Thymus (tissue), 11 donors: ENCODE measurements at regions not wholly inside any gene's neighbourhood (a gene's known extent, or its start where the extent isn't known, plus 50 kb on each side); places are given as distances from the start of the nearest gene placed in this dataset.

Experiments
- DNase-seq, 9 donors: peaks; one replicate each; pipeline ENCODE4 v3.0.0-alpha.2; 2013; ENCODE audit warnings: low spot score in 9 of 9, low read depth in 6 of 9, missing footprints in 1 of 9
- H3K27ac ChIP-seq, 2 donors: one replicate each; pipeline ENCODE4 v1.5.1; 2013; ENCODE audit warnings: control low read depth in 1 of 2, low read depth in 1 of 2, low read length in 1 of 2, mild to moderate bottlenecking in 1 of 2, moderate library complexity in 1 of 2
- H3K27me3 ChIP-seq, 2 donors: one replicate each; pipeline ENCODE4 v1.5.1; 2013; ENCODE audit warnings: low read length in 1 of 2; ENCODE audit not compliant: control insufficient read depth in 2 of 2, insufficient read depth in 1 of 2
- H3K36me3 ChIP-seq, 2 donors: one replicate each; pipeline ENCODE4 v1.5.1; 2013; ENCODE audit warnings: low read length in 1 of 2, mild to moderate bottlenecking in 1 of 2, moderate library complexity in 1 of 2; ENCODE audit not compliant: control insufficient read depth in 2 of 2, insufficient read depth in 2 of 2
- H3K4me1 ChIP-seq, 2 donors: one replicate each; pipeline ENCODE4 v1.5.1; 2013; ENCODE audit warnings: low read length in 2 of 2; ENCODE audit not compliant: control insufficient read depth in 2 of 2, insufficient read depth in 2 of 2
- H3K4me3 ChIP-seq, 2 donors: one replicate each; pipeline ENCODE4 v1.5.1; 2013; ENCODE audit warnings: low read length in 2 of 2, control low read depth in 1 of 2, mild to moderate bottlenecking in 1 of 2
- H3K9me3 ChIP-seq, 2 donors: one replicate each; pipeline ENCODE4 v1.5.1; 2013; ENCODE audit warnings: low read length in 1 of 2, mild to moderate bottlenecking in 1 of 2; ENCODE audit not compliant: control insufficient read depth in 2 of 2, insufficient read depth in 1 of 2
- WGBS: extraction: QIAGEN DNeasy Blood & Tissue Kit; methylation state at CpG from one replicate; pipeline ENCODE4 v1.1.7; 2013; 5-methylcytosine and 5-hydroxymethylcytosine counted together
- donor health status: healthy.

DNA sequence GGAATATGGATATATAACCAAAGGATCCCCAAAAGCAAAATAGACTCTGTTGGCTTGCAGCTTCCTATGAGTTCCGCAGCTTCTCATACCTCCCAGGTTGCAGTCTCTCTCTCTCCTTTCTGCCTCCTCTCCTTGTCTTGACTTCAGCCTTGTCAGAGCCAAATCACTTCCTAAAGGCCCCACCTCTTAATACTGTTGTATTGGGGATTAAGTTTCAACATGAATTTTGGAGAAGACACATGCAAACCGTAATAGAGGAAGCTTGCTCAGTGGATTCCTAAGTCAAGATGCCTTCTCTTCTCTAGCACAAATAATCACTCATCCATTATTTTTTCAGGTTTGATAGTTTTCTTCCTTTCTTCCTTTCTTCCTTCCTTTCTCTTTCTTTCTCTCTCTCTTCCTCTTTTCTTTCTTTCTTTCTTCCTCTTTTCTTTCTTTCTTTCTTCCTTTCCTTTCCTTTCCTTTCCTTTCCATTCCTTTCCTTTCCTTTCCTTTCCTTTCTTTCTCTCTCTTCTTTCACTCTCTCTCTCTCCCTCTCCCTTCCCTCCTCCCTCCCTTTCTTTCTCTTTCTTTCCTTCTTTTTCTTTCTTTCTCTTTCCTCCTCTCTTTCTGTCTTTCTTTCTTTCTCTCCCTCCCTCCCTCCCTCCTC is 411.3 kb upstream of the TPM1 start:
- no peaks in the 10 kb centered on the region for H3K9me3 ChIP-seq
- H3K4me1 ChIP-seq: no peaks in the 10 kb centered on the region
- no peak overlapping the region for H3K4me3 ChIP-seq
- H3K27me3 ChIP-seq: no peaks in the 10 kb centered on the region
- DNase-seq: no peak
- no peak overlapping the region for H3K27ac ChIP-seq
- H3K36me3 ChIP-seq: no peaks in the 10 kb centered on the region
- WGBS: 96% methylated on average over 2 of the region's 2 CpGs

DNA sequence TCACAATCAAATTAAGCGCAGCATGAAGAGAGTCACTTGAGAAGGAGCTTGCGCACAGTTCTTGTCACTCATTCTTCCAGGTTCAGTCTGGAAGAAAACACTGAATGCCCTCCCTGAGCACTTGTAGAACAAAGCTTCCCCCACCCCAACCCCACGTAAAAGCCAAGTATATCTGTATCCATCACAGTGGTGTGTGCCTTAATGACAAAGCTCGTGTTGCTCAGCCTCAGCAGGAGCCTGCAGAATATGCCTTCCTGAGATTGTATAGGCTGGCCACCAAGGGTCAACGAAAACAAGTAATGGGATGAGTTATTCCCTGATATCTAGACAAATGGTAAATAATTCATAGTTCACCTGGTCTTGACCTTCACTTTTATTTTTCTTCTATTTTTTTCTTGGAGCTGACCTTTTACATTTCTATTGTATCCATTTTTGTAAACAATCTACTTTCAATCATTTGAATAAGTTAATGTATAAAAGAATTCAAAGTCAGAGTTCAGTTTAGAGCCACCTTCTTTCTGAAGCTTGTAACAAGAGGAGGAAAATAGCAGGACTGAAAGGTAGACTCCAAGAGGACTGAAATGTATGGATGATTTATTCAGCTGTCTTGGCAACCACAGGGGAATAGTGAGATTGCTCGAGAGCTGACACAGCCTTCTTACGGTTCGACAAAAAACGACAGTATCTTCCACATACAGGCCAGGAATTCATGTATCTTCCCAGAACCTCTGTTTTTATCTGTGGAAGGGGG is 405.5 kb upstream of the TPM1 start:
- WGBS: 82% methylated on average over 9 of the region's 9 CpGs
- DNase-seq: no peak
- H3K27me3 ChIP-seq: no peaks in the 10 kb centered on the region
- no peaks in the 10 kb centered on the region for H3K9me3 ChIP-seq
- no peak overlapping the region for H3K4me3 ChIP-seq
- H3K27ac ChIP-seq: no peak overlapping the region
- H3K36me3 ChIP-seq: no peaks in the 10 kb centered on the region
- no peaks in the 10 kb centered on the region for H3K4me1 ChIP-seq

DNA sequence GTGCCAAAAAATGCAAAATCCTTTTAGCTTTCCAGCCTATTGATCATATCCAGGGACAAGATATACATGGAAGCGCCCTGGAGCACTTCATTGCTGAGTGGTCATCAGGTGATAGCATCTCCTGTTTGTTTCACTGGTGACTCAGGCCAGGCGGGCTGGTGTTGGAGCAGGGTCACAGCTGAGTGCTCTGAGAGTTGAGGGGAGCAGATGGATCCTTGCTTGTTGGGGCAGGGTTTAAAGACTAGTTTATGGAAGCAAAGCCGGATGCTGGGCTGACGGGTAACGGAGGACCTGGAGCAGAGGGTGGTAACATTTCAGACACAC is 405.0 kb upstream of the TPM1 start:
- no peak for DNase-seq
- no peak overlapping the region for H3K27ac ChIP-seq
- WGBS: 76% methylated on average over 5 of the region's 5 CpGs
- H3K9me3 ChIP-seq: no peaks in the 10 kb centered on the region
- H3K4me1 ChIP-seq: no peaks in the 10 kb centered on the region
- H3K4me3 ChIP-seq: no peak overlapping the region
- H3K36me3 ChIP-seq: no peaks in the 10 kb centered on the region
- no peaks in the 10 kb centered on the region for H3K27me3 ChIP-seq

- H3K9me3 ChIP-seq: no peaks in the 10 kb centered on the region
- H3K4me1 ChIP-seq: no peaks in the 10 kb centered on the region
- H3K4me3 ChIP-seq: no peak overlapping the region
- no peaks in the 10 kb centered on the region for H3K27me3 ChIP-seq
- 96% methylated on average over 8 of the region's 8 CpGs for WGBS
- DNase-seq: no peak
- H3K27ac ChIP-seq: no peak overlapping the region
- H3K36me3 ChIP-seq: no peaks in the 10 kb centered on the region
Observed at GRCh38 chr15:62637950-62638619, 404.5 kb upstream of the TPM1 start.

DNA sequence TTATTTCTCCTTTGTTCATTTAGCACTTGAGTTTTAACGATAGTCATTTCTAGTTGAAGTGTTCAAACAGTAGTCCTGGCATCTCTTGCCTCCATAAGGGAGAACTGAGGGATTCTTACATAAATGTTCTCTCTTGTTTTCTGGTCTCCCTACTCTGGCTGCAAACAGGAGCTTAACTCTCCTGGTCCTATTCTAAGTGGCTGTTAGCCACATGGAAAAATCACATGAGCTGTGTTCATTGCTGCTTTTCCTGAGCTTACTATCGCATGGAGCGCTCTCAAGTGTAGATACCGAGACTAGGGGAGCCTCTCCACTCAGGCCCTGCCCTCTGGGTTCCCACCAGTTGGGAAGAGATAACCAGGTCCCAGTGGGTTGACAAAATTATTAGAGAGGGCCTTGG is 403.1 kb upstream of the TPM1 start:
- Histone ChIP-seq H3K4me1 (no peaks in the 10 kb centered on the region), H3K4me3 (no peak overlapping the region), H3K9me3 (no peaks in the 10 kb centered on the region), H3K36me3 (no peaks in the 10 kb centered on the region), H3K27ac (no peak overlapping the region), H3K27me3 (no peaks in the 10 kb centered on the region)
- 98% methylated on average over 4 of the region's 4 CpGs for WGBS
- no peak for DNase-seq

- WGBS: 86% methylated on average over 6 of the region's 6 CpGs
- H3K4me1 ChIP-seq: no peaks in the 10 kb centered on the region
- no peaks in the 10 kb centered on the region for H3K36me3 ChIP-seq
- DNase-seq: no peak
- H3K4me3 ChIP-seq: no peak overlapping the region
- H3K27me3 ChIP-seq: no peaks in the 10 kb centered on the region
- no peak overlapping the region for H3K27ac ChIP-seq
- no peaks in the 10 kb centered on the region for H3K9me3 ChIP-seq
Observed at GRCh38 chr15:62639906-62640605, 402.5 kb upstream of the TPM1 start.

DNA sequence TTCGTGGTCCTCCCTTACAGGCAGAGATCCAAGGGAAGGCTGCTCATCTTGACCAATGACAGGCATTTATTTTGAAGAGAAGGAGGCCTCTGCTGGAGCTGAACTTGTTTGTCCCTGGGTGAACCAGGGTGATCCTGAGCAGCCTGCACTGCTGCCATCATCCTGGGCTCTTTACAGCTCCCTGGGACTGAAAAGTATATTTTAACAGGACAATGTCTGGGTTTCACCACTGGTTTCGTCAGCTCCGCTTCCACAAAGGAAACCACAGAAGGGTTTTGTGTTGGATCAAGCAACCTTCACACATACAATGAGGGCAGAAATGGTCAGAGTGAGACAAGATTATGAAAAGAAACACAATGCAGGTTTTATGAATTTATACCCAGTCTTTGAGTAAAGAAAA is 400.7 kb upstream of the TPM1 start:
- H3K4me3 ChIP-seq: no peak overlapping the region
- H3K36me3 ChIP-seq: no peaks in the 10 kb centered on the region
- no peaks in the 10 kb centered on the region for H3K9me3 ChIP-seq
- no peaks in the 10 kb centered on the region for H3K27me3 ChIP-seq
- 61% methylated on average over 3 of the region's 3 CpGs for WGBS
- DNase-seq: no peak
- no peaks in the 10 kb centered on the region for H3K4me1 ChIP-seq
- H3K27ac ChIP-seq: no peak overlapping the region

GRCh38 chr15:62643572-62643971 is 399.0 kb upstream of the TPM1 start:
- no peaks in the 10 kb centered on the region for H3K9me3 ChIP-seq
- no peaks in the 10 kb centered on the region for H3K4me1 ChIP-seq
- H3K36me3 ChIP-seq: no peaks in the 10 kb centered on the region
- WGBS: 97% methylated on average over 4 of the region's 4 CpGs
- H3K27me3 ChIP-seq: no peaks in the 10 kb centered on the region
- H3K27ac ChIP-seq: no peak overlapping the region
- DNase-seq: no peak
- no peak overlapping the region for H3K4me3 ChIP-seq
